Astrocyte (in vitro differentiated cells and primary cell): ENCODE measurements at regions not wholly inside any gene's neighbourhood (a gene's known extent, or its start where the extent isn't known, plus 50 kb on each side); places are given as distances from the start of the nearest gene placed in this dataset.

Source experiments
- DNase-seq: peaks from one replicate; pipeline ENCODE4 v3.0.0-alpha.2; 2010; ENCODE audit warnings: low read depth
- FAIRE-seq: peaks from 2 replicates; lab custom pipeline; 2011; peaks lifted over from hg19 to GRCh38; lab: Jason Lieb, UNC
- H2AFZ ChIP-seq: 2 replicates; pipeline ENCODE4 v1.6.0; 2012; ENCODE audit warnings: low read depth, low read length, inconsistent platforms
- H3K27ac ChIP-seq: 2 replicates; pipeline ENCODE4 v1.5.1; 2011; ENCODE audit warnings: low read depth, low read length, inconsistent platforms
- H3K27me3 ChIP-seq: 2 replicates; pipeline ENCODE4 v1.6.0; 2011; ENCODE audit warnings: low read length, inconsistent platforms; ENCODE audit not compliant: insufficient read depth
- H3K36me3 ChIP-seq: 2 replicates; pipeline ENCODE4 v1.5.1; 2011; ENCODE audit warnings: low read length, inconsistent platforms; ENCODE audit not compliant: insufficient read depth
- H3K4me1 ChIP-seq: 2 replicates; pipeline ENCODE4 v1.5.1; 2011; ENCODE audit warnings: low read length, inconsistent platforms; ENCODE audit not compliant: insufficient read depth
- H3K4me2 ChIP-seq: 2 replicates; pipeline ENCODE4 v1.6.0; 2012; ENCODE audit warnings: low read length, inconsistent platforms
- H3K4me3 ChIP-seq: 2 replicates; pipeline ENCODE4 v1.5.1; 2011; ENCODE audit warnings: low read depth, mild to moderate bottlenecking, low read length, inconsistent platforms; ENCODE audit not compliant: insufficient read depth
- H3K79me2 ChIP-seq: 2 replicates; pipeline ENCODE4 v1.6.0; 2012; ENCODE audit warnings: mild to moderate bottlenecking, low read length, inconsistent platforms; ENCODE audit not compliant: insufficient read depth
- H3K9ac ChIP-seq: 2 replicates; pipeline ENCODE4 v1.6.0; 2012; ENCODE audit warnings: mild to moderate bottlenecking, low read length, inconsistent platforms
- H3K9me3 ChIP-seq: 2 replicates; pipeline ENCODE4 v1.5.1; 2012; ENCODE audit warnings: low read depth, mild to moderate bottlenecking, low read length, inconsistent platforms; ENCODE audit not compliant: insufficient read depth
- H4K20me1 ChIP-seq: 2 replicates; pipeline ENCODE4 v1.6.0; 2012; ENCODE audit warnings: low read length, inconsistent platforms; ENCODE audit not compliant: insufficient read depth
- H3K27ac Mint-ChIP-seq: one replicate; pipeline ENCODE4 v1.8.0; 2021; ENCODE audit warnings: mild to moderate bottlenecking, mixed read lengths; ENCODE audit not compliant: unreplicated experiment
- H3K27me3 Mint-ChIP-seq: one replicate; pipeline ENCODE4 v1.8.0; 2021; ENCODE audit warnings: low read depth, mixed read lengths; ENCODE audit not compliant: unreplicated experiment
- H3K36me3 Mint-ChIP-seq: one replicate; pipeline ENCODE4 v1.8.0; 2021; ENCODE audit warnings: low read depth, mixed read lengths; ENCODE audit not compliant: unreplicated experiment
- H3K4me1 Mint-ChIP-seq: one replicate; pipeline ENCODE4 v1.8.0; 2021; ENCODE audit warnings: low read depth, mixed read lengths; ENCODE audit not compliant: unreplicated experiment
- H3K4me3 Mint-ChIP-seq: one replicate; pipeline ENCODE4 v1.8.0; 2021; ENCODE audit warnings: mild to moderate bottlenecking, moderate library complexity, mixed read lengths; ENCODE audit not compliant: unreplicated experiment
- H3K9me3 Mint-ChIP-seq: one replicate; pipeline ENCODE4 v1.8.0; 2021; ENCODE audit warnings: mild to moderate bottlenecking, mixed read lengths; ENCODE audit not compliant: unreplicated experiment
- EZH2 ChIP-seq: IDR thresholded peaks from 2 replicates; pipeline ENCODE4 v1.6.1; 2012; ENCODE audit warnings: mild to moderate bottlenecking, low read length, inconsistent platforms; ENCODE audit not compliant: insufficient read depth
- TF ChIP-seq, protein P1 (sequence below): IDR thresholded peaks from 2 replicates; pipeline ENCODE4 v1.5.1; 2011; ENCODE audit warnings: low read depth, mild to moderate bottlenecking, inconsistent platforms, low read length, moderate library complexity; ENCODE audit not compliant: insufficient read depth

DNA sequence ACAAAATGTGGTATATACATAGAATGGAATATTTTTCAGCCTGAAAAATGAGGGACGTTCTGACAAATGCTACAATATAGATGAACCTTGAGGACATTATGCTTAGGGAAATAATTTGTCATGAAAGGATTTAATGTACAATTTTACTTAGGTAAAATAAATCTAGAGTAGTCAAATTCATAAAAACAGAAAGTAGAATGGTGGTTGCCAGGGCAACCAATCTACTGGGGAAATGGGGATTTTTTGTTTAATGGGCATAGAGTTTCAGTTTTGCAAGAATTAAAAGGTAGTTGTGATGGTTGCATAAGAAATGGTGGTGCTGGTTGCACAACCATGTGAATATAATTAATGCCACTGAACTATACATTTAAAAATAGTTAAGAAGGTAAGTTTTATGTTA, 296.0 kb upstream of the SP4 start:
- DNase-seq, result no peak
- no peaks in the 10 kb centered on the region for H3K4me1 Mint-ChIP-seq

DNA sequence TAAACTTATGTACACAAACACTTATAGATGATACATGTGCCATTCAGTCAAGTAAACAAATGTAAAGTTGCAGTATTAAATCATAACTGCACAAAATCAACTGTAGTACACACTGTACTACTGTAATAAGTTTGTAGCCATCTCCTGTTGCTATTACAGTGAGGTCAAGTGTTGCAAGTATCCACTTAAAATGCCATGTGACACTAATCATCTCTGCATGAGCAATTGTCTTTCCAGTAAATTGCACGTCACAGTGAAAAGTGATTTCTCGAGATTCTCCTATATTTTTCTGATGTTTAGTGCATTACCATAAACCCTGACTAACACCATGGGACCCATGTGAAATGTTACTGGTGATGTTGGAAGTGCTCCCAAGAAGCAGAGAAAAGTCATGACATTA, 293.3 kb upstream of the SP4 start:
- Mint-ChIP-seq H3K4me3 (no peak overlapping the region), H3K27me3 (peaks cover 3% of the 10 kb centered on the region), H3K4me1 (no peaks in the 10 kb centered on the region), H3K36me3 (no peaks in the 10 kb centered on the region), H3K27ac (no peak overlapping the region), H3K9me3 (peaks cover 6% of the 10 kb centered on the region)
- H3K79me2 ChIP-seq, result no peaks in the 10 kb centered on the region
- no peaks in the 10 kb centered on the region for H3K36me3 ChIP-seq
- H3K27me3 ChIP-seq, result no peaks in the 10 kb centered on the region
- no peak overlapping the region for H2AFZ ChIP-seq
- no peak overlapping the region for H3K27ac ChIP-seq
- no peaks in the 10 kb centered on the region for H3K4me1 ChIP-seq
- H3K4me2 ChIP-seq, result no peak overlapping the region
- no peak overlapping the region for H3K9ac ChIP-seq
- no peak for TF ChIP-seq EZH2
- TF ChIP-seq, protein P1, sequence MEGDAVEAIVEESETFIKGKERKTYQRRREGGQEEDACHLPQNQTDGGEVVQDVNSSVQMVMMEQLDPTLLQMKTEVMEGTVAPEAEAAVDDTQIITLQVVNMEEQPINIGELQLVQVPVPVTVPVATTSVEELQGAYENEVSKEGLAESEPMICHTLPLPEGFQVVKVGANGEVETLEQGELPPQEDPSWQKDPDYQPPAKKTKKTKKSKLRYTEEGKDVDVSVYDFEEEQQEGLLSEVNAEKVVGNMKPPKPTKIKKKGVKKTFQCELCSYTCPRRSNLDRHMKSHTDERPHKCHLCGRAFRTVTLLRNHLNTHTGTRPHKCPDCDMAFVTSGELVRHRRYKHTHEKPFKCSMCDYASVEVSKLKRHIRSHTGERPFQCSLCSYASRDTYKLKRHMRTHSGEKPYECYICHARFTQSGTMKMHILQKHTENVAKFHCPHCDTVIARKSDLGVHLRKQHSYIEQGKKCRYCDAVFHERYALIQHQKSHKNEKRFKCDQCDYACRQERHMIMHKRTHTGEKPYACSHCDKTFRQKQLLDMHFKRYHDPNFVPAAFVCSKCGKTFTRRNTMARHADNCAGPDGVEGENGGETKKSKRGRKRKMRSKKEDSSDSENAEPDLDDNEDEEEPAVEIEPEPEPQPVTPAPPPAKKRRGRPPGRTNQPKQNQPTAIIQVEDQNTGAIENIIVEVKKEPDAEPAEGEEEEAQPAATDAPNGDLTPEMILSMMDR, result no peak
- H3K4me3 ChIP-seq, result no peak overlapping the region
- no peaks in the 10 kb centered on the region for H4K20me1 ChIP-seq
- no peaks in the 10 kb centered on the region for H3K9me3 ChIP-seq
- no peak for DNase-seq
- FAIRE-seq, result no peak

More for the DNA sequence above, 296.0 kb upstream of the SP4 start:
- Histone ChIP-seq H3K27ac (no peak overlapping the region), H3K9ac (no peak overlapping the region), H3K9me3 (no peaks in the 10 kb centered on the region), H3K79me2 (no peaks in the 10 kb centered on the region), H3K4me1 (no peaks in the 10 kb centered on the region), H3K36me3 (no peaks in the 10 kb centered on the region), H2AFZ (no peak overlapping the region), H3K4me2 (no peak overlapping the region), H3K27me3 (no peaks in the 10 kb centered on the region), H3K4me3 (no peak overlapping the region), H4K20me1 (no peaks in the 10 kb centered on the region)
- H3K27ac Mint-ChIP-seq, result no peak overlapping the region
- H3K27me3 Mint-ChIP-seq, result peaks cover 2% of the 10 kb centered on the region
- no peak for FAIRE-seq
- H3K4me3 Mint-ChIP-seq, result no peak overlapping the region
- no peaks in the 10 kb centered on the region for H3K36me3 Mint-ChIP-seq
- no peak for TF ChIP-seq EZH2
- TF ChIP-seq, protein P1, result no peak
- peaks cover 3% of the 10 kb centered on the region for H3K9me3 Mint-ChIP-seq

DNA sequence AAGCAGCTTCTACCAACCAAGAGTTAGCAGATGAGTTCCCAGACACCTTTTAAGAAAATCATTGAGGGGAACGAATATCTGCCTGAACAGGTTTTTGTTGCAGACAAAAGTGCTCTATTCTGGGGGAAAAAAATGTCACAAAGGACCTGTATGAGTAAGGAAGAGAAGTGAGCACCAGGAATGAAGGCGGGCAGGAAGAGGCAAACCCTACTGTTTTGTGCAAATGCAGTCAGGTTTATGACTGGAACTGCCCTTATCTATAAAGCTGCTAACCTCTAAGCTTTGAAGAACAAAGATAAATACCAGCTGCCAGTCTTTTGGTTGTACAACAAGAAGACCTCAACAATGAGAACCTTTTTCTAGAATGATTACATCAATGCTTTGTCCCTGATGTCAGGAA, 292.4 kb upstream of the SP4 start:
- Histone ChIP-seq H2AFZ (no peak overlapping the region), H3K27me3 (no peaks in the 10 kb centered on the region), H3K9ac (no peak overlapping the region), H3K36me3 (no peaks in the 10 kb centered on the region), H4K20me1 (no peaks in the 10 kb centered on the region), H3K4me1 (no peaks in the 10 kb centered on the region), H3K79me2 (no peaks in the 10 kb centered on the region), H3K9me3 (no peaks in the 10 kb centered on the region), H3K27ac (no peak overlapping the region), H3K4me3 (no peak overlapping the region), H3K4me2 (no peak overlapping the region)
- peaks cover 7% of the 10 kb centered on the region for H3K9me3 Mint-ChIP-seq
- H3K36me3 Mint-ChIP-seq, result no peaks in the 10 kb centered on the region
- no peak for TF ChIP-seq EZH2
- TF ChIP-seq, protein P1, result no peak
- no peaks in the 10 kb centered on the region for H3K4me1 Mint-ChIP-seq
- FAIRE-seq (no peak), DNase-seq (no peak)
- H3K27me3 Mint-ChIP-seq, result peaks cover 5% of the 10 kb centered on the region
- no peak overlapping the region for H3K27ac Mint-ChIP-seq
- H3K4me3 Mint-ChIP-seq, result no peak overlapping the region
